ENCODE measurements at regions not wholly inside any gene's neighbourhood (a gene's known extent, or its start where the extent isn't known, plus 50 kb on each side); places are given as distances from the start of the nearest gene placed in this dataset.

DNA sequence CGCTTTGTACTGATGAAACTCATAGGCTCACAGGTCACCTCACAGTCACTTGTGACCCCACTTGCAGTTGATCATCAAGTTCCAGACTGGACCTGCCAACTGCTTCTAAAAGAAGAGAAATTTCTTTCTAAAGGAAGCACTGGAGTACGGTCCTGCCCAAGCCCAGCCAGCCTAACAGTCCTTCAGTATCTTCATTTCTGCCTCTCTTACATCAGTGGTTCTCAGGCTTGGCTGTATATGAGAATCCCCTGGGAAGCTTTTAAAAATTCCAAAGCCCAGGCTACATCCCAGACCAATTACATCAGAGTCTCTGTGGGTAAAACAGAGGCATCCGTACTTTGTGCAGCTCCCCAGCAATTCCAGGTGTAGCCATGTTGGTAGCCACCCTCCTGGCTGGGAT, 282.1 kb downstream of the NFIB start:
- no peak for DNase-seq

DNA sequence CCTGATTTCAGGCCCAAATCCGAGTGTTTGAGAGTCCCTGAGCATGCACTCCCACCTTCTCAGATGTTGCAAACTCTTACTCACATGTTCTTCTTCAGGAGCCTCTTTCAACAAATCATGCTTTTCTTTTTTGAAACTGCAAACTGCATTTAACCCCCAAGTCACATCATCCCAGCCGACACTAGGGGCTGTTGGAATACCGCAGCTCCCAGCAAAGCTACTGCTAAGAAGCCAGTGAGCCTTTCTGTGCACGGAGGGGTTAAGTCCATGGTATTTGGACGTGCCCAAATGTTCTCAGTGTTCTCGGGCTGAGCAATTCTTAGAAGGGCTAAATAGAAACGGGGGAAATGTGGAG, 282.9 kb downstream of the NFIB start:
- no peak for DNase-seq

- DNase-seq = peak in 2 of 3 experiments; percentile 2 to 53
Measured at GRCh38 chr9:14030375-14031059, 283.4 kb downstream of the NFIB start.

DNA sequence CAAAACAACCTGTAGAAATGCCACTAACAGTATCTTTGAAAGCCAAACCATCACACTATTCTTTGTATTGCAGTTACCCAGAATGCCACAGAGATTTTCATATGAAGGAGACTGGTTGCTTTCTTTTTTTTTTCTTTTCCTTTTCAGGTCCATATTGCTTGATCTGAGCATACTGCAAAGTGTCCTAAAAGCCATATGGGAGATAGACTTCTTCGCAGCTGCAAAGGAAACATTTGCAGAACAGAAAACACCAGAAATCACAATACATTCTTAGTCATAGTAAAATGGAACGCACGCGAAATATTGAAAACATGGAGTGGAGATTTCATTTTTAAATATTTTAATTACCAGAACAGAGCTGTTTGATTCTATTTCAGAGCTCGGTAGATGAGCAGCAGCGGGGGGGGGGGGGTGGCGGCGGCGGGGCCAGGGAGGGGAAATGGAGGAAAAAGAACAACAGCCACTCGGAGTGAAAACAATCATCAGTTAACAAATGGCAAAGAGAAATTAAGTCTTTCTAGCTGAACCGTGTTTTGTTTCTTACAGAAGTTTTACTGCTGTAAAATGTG, 284.1 kb downstream of the NFIB start:
- no peak for DNase-seq

DNA sequence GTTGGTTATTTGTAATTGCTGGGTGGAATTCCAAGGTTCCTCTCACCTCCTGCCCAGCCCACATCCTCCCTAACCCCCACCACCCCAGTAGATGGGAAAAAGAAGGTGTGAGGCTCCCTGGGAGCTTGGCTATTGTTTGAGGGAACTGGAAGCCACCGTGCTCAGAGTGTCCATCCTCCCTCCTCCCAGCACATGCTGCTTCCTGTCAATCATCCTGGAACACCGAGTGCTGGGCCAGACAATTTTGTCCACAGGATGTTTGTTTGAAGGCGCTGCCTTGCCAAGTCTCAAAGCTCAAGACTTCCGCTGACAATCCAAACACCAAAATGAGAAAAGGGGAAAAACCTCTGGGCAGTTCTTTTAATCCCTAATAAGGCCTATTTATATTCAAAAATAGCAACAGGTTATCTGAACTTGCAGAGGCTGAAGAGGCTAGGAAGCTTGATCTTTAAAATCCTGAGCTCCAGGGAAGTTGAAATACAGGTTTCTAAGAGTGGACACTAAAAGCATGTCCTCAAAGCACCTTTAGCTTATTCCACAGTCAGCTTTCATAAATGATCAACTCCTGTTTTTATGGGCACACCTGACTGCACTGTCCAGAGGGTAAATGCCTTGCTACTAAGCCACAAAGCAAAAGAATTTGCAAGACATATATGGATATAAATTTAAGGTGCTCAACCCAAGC, 286.7 kb downstream of the NFIB start:
- DNase-seq = peak in 2 of 3 experiments; percentile 36 to 58

DNA sequence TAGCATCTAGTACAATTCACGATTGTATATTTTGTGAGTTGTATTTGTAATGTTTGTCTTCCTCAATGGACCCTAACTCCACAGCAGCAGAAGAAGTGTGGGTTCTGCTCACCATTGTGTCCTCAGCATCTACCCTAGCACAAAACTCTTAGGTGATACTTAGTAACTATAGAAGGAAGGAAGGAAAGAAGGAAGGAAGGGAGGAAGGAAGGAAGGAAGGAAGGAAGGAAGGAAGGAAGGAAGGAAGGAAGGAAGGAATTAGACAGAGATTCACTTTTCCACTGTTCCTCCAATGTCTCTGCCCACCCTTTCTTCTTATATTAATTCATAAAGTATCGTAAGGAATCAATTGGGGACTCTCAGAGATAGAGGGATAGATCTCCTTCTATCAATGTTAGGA, 288.2 kb downstream of the NFIB start:
- no peak for DNase-seq

DNA sequence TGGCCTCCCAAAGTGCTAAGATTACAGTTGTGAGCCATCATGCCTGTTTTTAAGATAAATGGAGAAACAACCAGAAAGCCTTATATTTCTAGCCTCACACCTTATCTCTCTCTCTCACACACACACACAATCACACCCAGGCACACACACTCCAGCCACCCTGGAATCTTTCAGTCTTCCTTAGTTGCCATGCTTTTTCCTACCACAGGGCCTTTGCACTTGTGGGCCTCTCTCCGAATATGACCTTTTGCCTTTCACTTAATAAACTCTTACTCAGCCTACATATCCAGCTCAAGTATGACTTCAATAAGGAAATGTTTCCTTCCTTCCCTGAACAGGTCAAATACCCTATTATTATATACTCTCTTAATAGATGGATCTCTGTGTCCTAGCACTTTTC, 290.7 kb downstream of the NFIB start:
- no peak for DNase-seq

GRCh38 chr9:14021871-14022525, 291.9 kb downstream of the NFIB start:
- DNase-seq = no peak

DNA sequence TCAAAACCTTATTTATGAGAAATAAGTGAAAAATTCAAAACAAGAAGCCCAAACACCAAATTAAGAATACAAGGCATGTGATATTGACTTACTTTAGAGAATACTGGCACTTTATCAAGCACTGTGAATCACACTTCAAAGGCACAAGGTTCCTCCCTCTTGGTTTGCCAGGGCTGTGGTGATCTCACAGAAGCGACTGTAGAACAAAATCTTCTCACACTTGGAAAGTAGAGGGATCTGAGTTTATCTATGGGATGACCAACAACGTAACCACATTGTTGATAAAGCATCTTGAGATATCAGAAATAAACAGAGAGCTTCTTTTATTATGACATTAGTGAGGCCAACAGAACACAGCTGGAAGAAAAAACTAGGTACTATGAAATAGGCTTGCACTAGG, 295.9 kb downstream of the NFIB start:
- no peak for DNase-seq

DNA sequence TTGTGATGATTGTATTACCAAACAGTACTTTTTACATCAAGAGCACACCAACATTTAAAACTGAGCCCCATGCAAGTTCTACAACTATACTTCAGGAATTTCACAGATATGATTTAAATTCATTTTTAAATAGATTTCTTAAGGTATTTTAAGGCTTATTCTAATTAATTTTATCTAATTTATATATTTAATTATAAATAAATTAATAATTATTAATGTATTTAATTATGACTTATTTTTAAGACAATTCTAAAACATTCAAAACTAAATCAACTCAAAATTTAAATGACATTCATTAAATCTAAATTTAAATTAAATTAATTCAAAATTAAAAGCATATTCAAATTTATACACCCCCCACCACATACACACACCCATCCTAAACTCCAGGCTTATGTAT, 299.2 kb downstream of the NFIB start:
- no peak for DNase-seq

DNA sequence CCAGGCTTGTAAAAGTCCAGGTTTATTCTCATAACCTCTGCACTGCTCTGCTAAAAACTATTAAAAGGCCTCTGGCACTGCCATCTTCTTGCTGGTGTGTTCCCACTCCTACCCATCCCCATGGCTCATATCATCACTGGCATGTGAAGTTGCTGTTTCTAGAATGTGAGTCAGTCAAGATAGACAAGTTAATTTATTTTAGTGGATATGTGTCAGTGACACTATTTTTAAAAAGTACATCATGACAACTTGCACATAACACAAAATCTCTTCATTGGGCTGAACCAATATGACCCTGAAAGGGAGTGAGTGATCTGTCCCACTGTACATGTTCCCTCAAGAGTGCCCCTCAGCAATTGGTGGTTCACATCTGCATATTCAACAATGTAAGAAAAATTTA, 299.7 kb downstream of the NFIB start:
- DNase-seq = no peak

DNA sequence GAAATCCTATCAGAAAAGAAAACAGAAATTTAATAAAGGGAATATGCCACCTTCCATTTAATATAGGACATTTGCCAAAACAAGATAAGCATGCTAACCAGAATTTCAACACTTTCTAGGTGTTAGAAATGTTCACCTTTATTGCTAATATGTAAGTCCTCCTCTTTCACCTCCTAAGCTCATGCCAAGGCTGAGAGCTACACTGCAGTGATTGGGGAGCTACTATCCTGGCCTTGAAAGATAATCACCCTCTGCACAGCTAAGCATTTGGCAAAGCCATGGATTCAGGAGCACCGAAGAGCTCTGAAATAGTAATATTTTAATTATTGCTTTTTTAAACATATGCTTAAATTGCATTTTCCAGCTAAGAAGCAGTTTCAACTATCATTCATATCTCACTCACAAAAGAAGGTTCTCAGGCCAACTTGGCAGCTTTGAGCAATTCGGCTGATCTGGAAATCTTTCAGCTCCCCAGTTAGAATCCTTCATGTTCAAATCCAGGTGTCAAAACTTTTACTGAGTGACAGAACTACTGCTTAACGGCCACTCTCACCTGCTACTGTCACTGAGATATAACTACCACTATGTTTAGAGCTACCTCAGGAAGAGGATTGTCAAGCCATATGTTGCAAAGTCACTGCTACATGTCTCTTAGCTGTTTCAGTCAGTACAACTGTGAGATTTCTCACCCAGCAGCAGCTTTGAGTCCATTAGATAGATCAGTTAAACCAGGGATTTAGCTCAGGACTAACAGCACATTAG, 302.0 kb downstream of the NFIB start:
- DNase-seq = no peak

DNA sequence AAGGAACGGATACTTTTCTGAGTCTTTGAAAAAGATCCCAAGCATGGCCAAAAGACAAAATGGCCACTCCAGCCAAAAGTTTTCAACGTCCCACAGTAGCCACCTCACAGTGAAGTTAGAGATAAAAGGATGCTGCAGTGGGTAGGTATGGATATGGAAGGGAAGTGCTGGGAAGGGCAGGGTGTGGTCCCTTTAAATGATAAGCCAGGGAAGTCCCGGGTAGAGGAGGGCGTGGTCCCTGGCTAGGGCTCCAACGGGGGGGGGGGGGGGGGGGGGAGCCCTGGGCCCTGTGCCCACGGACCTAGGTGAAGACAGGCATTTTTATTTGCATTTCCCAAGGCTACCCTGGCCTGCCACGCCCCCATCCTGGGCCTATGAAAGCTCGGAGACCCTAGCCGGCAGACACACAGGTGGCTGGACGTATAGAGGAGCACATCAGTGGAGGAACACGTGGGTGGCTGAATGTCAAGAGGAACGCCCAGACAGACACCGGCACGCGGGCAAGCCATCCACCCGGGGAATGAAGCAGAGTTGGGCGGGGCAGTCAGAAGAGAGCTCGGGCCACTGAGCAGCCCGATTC, 306.7 kb downstream of the NFIB start:
- no peak for DNase-seq

GRCh38 chr9:14006386-14007187, 307.4 kb downstream of the NFIB start:
- DNase-seq = no peak

DNA sequence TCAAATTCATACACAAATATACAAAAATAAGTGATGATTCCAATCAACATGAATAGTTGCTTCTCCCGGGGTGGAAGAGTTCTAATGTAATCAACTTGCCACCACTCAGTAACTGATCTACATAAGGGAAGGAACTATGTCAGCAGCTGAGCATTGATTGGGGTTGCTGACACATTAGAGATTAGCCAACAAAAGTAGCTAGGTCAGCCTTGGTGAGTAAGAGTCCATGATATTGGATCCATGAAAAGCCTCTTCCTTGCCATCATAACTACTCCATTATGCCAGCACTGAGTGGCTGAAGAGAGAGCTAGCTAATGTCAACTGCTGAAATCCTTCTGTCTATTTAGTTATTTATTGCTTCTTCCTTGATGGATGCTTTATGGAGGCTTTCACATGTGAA, 309.8 kb downstream of the NFIB start:
- DNase-seq = no peak

- DNase-seq = no peak
Measured at GRCh38 chr9:13994240-13994639, 319.7 kb downstream of the NFIB start.

- DNase-seq = peak in 2 of 3 experiments; percentile 60 to 65
Measured at GRCh38 chr9:13993632-13994185, 320.2 kb downstream of the NFIB start.

- peak; percentile 15 to 84 (median 76) for DNase-seq
Measured at GRCh38 chr9:13992138-13993088, 321.5 kb downstream of the NFIB start.

DNA sequence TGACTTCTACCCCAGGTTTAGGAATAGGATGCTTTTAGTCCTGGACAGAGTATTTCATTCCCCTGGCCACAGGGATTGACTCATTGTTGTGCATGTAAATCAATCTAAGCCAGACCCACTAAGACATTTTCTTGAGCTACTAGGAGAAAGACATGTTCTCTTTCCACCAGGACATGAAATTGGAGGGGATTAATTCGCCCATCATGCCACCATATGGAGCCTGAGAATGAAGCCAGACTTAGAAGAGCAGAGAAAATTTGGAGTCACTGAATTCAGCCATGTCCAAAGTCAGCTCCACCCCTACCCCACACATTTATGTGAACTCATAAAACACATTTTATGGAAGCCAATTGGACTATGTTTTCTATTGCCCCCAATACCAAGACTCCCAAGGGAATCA, 322.5 kb downstream of the NFIB start:
- no peak for DNase-seq

DNA sequence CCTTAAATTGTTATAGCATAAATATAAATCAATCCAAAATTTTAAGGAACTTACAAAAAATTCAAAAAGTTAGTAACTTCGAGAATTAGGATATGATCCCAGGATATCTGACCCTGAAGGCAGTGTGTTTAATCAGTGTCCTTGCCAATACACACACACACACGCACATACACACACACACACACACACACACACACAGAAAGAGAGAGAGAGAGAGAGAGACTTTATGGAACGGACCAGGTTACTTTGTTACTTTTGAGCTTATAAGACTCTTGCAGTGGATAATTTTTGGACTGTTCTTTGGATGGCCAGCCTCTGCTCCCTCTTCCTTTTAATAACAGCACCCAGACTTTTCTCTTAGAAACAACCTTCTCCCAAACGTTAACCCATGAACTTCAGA, 322.9 kb downstream of the NFIB start:
- DNase-seq = no peak

Measured in NCI-H1417 (cell line).